ENCODE measurements at regions not wholly inside any gene's neighbourhood (a gene's known extent, or its start where the extent isn't known, plus 50 kb on each side); places are given as distances from the start of the nearest gene placed in this dataset.

DNA sequence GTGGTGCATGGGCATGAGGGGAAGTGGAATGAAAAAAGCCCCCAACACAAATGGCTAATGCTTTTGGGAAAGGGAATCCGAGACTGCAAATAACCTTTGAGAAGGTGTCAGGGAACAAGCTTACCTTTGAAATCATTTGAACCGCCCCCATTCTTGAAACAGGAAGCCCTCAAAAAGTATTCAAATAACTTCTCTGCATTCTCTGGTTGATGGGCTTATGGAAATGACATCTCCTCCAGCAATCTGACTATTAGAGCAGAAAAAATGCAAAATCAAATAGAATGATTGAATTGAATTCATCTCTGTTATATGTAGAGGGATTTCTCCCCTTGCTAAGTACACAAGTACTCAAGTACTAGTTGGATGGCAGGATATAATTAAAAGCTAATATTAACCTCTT, 409.9 kb downstream of the TMEM135 start:
- no peaks in the 10 kb centered on the region for H3K4me1 ChIP-seq
- H3K36me3 ChIP-seq, result no peaks in the 10 kb centered on the region
- no peak for DNase-seq
- no peaks in the 10 kb centered on the region for H3K9me3 ChIP-seq
- 78 to 86% methylated on average over 2 of the region's 2 CpGs for WGBS, 2 donors
- intact Hi-C loops (cut with DNase I), result no loop called here
- H3K27ac ChIP-seq, result no peak overlapping the region
- no peaks in the 10 kb centered on the region for H3K27me3 ChIP-seq
- TF ChIP-seq, protein P1, sequence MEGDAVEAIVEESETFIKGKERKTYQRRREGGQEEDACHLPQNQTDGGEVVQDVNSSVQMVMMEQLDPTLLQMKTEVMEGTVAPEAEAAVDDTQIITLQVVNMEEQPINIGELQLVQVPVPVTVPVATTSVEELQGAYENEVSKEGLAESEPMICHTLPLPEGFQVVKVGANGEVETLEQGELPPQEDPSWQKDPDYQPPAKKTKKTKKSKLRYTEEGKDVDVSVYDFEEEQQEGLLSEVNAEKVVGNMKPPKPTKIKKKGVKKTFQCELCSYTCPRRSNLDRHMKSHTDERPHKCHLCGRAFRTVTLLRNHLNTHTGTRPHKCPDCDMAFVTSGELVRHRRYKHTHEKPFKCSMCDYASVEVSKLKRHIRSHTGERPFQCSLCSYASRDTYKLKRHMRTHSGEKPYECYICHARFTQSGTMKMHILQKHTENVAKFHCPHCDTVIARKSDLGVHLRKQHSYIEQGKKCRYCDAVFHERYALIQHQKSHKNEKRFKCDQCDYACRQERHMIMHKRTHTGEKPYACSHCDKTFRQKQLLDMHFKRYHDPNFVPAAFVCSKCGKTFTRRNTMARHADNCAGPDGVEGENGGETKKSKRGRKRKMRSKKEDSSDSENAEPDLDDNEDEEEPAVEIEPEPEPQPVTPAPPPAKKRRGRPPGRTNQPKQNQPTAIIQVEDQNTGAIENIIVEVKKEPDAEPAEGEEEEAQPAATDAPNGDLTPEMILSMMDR (IDR thresholded peaks at IDR 0.05), result no peak
- no peak for TF ChIP-seq POLR2A (IDR thresholded peaks at IDR 0.05)
- H3K4me3 ChIP-seq (replicated peaks in 1 of 3), result no peak overlapping the region

DNA sequence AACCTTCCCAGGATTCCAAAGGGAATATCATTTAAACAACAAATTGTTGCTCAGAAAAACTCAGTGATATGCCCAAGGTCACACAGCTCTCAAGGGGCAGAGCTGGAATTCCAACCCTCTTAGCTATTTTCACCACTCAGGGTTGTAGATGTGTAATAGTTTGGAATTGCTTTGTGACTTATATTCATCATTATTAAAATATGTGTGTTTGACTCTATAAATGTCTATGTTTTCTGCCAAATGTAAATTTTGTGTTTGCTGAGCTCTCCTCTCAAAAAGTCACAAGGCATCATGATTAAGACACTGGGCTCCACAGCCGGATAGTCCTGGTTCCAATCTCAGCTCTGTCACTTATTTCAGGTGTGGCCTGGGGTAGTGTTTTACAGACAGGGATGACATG, 407.3 kb downstream of the TMEM135 start:
- Histone ChIP-seq H3K36me3 (no peaks in the 10 kb centered on the region), H3K9me3 (no peaks in the 10 kb centered on the region), H3K4me3 (replicated peaks in 1 of 3) (no peak overlapping the region), H3K4me1 (no peaks in the 10 kb centered on the region), H3K27ac (no peak overlapping the region), H3K27me3 (no peaks in the 10 kb centered on the region)
- TF ChIP-seq, protein P1 (IDR thresholded peaks at IDR 0.05), result no peak
- 84 to 86% methylated on average over 1 of the region's 1 CpG for WGBS, 2 donors
- intact Hi-C loops (cut with DNase I), result no loop called here
- DNase-seq, result no peak

DNA sequence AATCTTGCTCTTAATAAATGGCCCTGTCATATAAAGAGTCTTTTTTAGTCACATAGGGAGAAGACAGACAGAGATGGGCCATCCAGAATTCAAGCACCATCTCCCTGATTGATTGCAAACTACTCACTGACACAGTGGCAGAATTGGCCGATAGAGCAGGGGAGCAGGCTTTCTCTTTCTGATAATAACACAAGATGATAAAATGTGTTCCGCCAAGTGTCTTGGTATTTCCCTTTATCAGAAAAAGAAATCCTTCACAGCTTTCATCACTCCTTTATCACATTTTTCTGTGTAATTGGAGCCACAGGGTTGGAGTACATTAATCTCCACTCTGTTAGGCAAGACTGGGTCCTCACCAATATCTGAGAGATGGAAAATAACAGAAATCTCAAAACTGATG, 406.0 kb downstream of the TMEM135 start:
- TF ChIP-seq POLR2A (IDR thresholded peaks at IDR 0.05), result no peak
- TF ChIP-seq, protein P1 (IDR thresholded peaks at IDR 0.05), result no peak
- H3K27ac ChIP-seq, result no peak overlapping the region
- no peaks in the 10 kb centered on the region for H3K36me3 ChIP-seq
- H3K4me1 ChIP-seq, result no peaks in the 10 kb centered on the region
- no peaks in the 10 kb centered on the region for H3K9me3 ChIP-seq
- H3K4me3 ChIP-seq (replicated peaks in 1 of 3), result no peak overlapping the region
- no peak for DNase-seq
- H3K27me3 ChIP-seq, result no peaks in the 10 kb centered on the region
- 64 to 70% methylated on average over 2 of the region's 2 CpGs for WGBS, 2 donors
- intact Hi-C loops (cut with DNase I), result no loop called here

DNA sequence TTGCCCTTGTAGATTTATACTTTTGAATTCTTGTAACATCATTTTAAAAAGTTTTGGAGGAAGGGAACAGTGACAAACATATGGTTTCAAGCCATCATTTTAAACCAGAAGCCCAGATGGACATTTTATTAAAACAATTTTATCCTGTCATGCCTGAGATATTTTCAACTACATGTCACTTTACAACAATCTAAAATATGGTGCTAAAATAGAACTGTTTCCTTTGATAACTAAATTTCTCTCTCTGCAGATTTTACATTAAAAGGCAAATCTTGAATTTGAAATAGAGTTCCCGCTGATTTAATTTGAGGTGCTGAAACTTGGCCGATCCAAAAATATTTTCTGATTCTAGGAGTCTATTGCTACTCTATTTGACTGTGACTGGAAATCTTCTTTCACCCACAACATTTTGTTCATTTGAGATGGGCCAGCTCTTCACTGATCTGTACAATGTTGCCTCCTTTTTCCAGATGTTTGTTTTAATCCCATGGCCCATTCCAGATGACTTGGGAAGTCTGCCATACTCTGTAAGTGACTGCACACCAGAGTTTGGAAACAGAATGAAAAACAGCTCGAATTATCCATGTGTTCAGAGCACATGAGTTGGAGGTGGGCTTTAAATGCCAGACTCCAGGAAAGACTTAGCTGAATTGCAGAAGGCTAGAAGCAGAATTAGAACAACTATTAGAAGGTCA, 402.5 kb downstream of the TMEM135 start:
- DNase-seq, result no peak
- WGBS, 2 donors, result 70 to 79% methylated on average over 3 of the region's 3 CpGs

DNA sequence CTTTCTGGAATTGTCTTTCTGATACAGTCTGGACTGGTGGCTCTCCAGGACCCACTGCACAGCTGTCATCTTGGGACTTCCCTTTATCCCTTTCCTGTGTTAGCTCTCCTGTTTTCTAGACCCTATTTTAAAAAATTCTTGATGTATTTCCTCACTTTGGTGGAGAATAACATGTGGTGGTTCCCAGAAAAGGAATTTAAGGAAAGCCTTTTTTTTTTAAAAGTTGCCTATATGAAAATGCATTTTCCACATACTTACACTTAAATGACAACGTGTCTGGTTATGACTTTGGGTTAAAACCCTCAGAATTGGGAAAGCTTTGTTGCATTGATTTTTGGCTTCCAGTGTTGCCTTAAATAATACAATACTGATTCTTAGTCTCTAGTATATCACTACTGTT, 400.7 kb downstream of the TMEM135 start:
- H3K4me1 ChIP-seq, result no peaks in the 10 kb centered on the region
- no peaks in the 10 kb centered on the region for H3K9me3 ChIP-seq
- H3K27me3 ChIP-seq, result no peaks in the 10 kb centered on the region
- H3K36me3 ChIP-seq, result no peaks in the 10 kb centered on the region
- H3K27ac ChIP-seq, result no peak overlapping the region
- TF ChIP-seq, protein P1 (IDR thresholded peaks at IDR 0.05), result no peak
- TF ChIP-seq POLR2A (IDR thresholded peaks at IDR 0.05), result no peak
- no peak for DNase-seq
- 78 to 89% methylated on average over 1 of the region's 1 CpG for WGBS, 2 donors
- intact Hi-C loops (cut with DNase I), result no loop called here
- H3K4me3 ChIP-seq (replicated peaks in 1 of 3), result no peak overlapping the region

More for the DNA sequence above, 402.5 kb downstream of the TMEM135 start:
- intact Hi-C loops (cut with DNase I), result no loop called here
- Histone ChIP-seq H3K4me3 (replicated peaks in 1 of 3) (no peak overlapping the region), H3K36me3 (no peaks in the 10 kb centered on the region), H3K27me3 (no peaks in the 10 kb centered on the region), H3K27ac (no peak overlapping the region), H3K9me3 (no peaks in the 10 kb centered on the region), H3K4me1 (no peaks in the 10 kb centered on the region)
- TF ChIP-seq, protein P1 (IDR thresholded peaks at IDR 0.05), result no peak
- TF ChIP-seq POLR2A (IDR thresholded peaks at IDR 0.05), result no peak
